Activated T-cell treated with anti-CD3 and anti-CD28 coated beads, Interleukin-2, amount 50 U/mL, for 4 hours (primary cell): ENCODE measurements at regions not wholly inside any gene's neighbourhood (a gene's known extent, or its start where the extent isn't known, plus 50 kb on each side); places are given as distances from the start of the nearest gene placed in this dataset.

ENCODE experiments used
- ATAC-seq, 2 donors: fragments of 200-7000 bp; cut with Tn5 transposase; one replicate each; pipeline ENCODE4 v1.10.0; 2021
- DNase-seq: peaks from one replicate; pipeline ENCODE4 v3.0.0-alpha.2; 2020
- H3K27me3 Mint-ChIP-seq: one replicate; pipeline ENCODE4 v1.8.0; 2021; ENCODE audit warnings: low read depth, mixed read lengths
- H3K36me3 Mint-ChIP-seq: one replicate; pipeline ENCODE4 v1.8.0; 2022; ENCODE audit warnings: mixed read lengths; ENCODE audit not compliant: insufficient read depth
- H3K4me1 Mint-ChIP-seq: one replicate; pipeline ENCODE4 v1.8.0; 2021; ENCODE audit warnings: low read depth, mixed read lengths
- H3K4me3 Mint-ChIP-seq: one replicate; pipeline ENCODE4 v1.8.0; 2021; ENCODE audit warnings: mild to moderate bottlenecking, moderate library complexity, mixed read lengths
- H3K9me3 Mint-ChIP-seq: one replicate; pipeline ENCODE4 v1.8.0; 2021; ENCODE audit warnings: mixed read lengths

DNA sequence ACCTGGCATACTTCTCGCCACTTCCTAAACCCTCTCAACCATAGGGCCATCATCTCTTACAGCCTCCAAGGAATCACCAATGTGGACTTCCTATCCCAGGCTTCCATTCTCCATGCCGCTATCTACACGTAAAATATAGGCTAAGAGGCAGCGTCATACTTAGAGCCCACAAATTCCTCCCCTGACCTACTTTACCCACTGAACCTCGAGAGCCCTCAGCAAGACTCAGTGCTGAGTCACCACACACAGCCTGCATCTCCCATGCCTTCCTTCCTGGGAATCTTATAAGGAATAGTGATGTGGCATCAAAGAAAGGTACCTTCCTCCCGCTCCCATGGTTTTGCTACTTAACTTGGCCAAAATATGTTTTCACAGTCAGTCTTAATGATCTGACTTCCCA, 435.6 kb upstream of the NFE2L3 start:
- Mint-ChIP-seq H3K27me3 (peaks cover 20% of the 10 kb centered on the region), H3K36me3 (no peaks in the 10 kb centered on the region), H3K4me3 (no peak overlapping the region), H3K9me3 (no peaks in the 10 kb centered on the region), H3K4me1 (no peaks in the 10 kb centered on the region)
- ATAC-seq (no peak), DNase-seq (no peak)

DNA sequence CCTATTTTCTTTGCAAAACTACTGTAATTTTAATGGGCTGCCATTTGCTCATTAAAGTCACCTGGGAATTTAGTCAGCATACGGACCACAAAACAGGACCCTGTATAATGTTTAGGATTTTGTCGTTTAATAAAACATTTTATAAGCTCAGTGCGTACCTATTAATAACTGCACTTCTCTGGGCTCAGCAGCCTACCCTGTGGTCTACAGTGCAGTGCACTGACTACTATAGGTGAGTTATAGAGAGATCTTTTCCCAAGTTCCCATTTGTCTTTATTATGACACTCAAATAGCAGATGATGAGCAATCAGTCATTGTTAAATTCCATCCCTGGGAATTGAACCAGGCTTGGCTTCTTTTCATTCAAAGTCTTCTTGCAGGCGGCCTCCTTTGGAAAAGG, 433.4 kb upstream of the NFE2L3 start:
- ATAC-seq = no peak
- H3K36me3 Mint-ChIP-seq = no peaks in the 10 kb centered on the region
- H3K4me1 Mint-ChIP-seq = no peaks in the 10 kb centered on the region
- H3K9me3 Mint-ChIP-seq = no peaks in the 10 kb centered on the region
- peaks cover 20% of the 10 kb centered on the region for H3K27me3 Mint-ChIP-seq
- H3K4me3 Mint-ChIP-seq = no peak overlapping the region
- no peak for DNase-seq

DNA sequence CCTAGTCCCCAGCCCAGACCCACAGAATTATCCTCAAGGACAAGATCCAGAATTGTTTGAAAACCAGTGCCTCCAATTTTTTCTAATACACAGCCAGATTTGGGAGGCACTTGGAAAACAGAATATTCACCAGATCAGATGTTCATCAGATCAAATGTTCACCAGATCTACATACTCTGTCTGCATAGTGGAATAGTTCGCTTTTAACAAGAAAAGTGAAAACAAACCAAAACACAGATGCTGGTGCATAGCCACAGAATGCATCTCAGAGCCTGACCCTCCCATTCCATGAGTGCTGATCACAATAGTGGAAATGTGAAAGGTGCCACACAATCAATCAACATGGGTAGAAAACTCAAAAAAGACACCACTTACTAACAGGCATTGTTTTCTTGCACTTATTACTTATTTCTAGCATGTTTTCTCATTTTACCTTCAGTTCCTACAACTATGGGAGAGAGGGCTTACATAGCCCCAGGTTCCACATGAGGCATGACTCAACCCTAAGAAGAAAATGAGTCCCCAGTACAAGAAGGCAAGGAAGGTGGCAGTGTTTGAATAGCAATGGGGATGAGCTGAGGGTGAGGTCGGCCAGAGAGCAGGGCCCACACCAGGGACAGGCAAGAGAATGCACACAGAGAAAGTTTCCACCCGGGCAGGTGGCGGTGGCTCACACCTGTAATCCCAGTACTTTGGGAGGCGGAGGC, 432.7 kb upstream of the NFE2L3 start:
- no peak for DNase-seq
- H3K9me3 Mint-ChIP-seq = no peaks in the 10 kb centered on the region
- peaks cover 17% of the 10 kb centered on the region for H3K27me3 Mint-ChIP-seq
- no peaks in the 10 kb centered on the region for H3K36me3 Mint-ChIP-seq
- no peak overlapping the region for H3K4me3 Mint-ChIP-seq
- no peaks in the 10 kb centered on the region for H3K4me1 Mint-ChIP-seq
- no peak for ATAC-seq

DNA sequence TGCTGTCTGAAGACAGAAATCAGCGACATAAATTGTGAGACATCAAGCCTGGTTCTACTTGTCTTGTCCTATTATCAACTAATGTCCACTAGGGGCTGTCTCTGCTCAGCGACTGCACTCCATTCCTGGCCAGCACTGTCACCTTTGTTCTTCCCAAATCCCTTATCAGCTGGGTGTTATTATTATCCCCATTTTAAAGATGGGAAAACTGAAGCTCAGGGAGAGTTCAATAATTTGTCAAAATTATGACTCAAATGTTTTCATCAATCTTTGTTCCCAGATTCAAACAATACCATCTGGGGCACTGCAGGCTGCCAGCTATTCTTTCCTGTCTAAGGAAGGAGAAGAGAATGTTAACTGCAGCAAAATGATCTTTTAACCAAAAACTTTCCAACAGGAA, 431.6 kb upstream of the NFE2L3 start:
- no peaks in the 10 kb centered on the region for H3K9me3 Mint-ChIP-seq
- no peak overlapping the region for H3K4me3 Mint-ChIP-seq
- H3K4me1 Mint-ChIP-seq = no peaks in the 10 kb centered on the region
- no peaks in the 10 kb centered on the region for H3K36me3 Mint-ChIP-seq
- no peak for DNase-seq
- no peak for ATAC-seq
- peaks cover 10% of the 10 kb centered on the region for H3K27me3 Mint-ChIP-seq

DNA sequence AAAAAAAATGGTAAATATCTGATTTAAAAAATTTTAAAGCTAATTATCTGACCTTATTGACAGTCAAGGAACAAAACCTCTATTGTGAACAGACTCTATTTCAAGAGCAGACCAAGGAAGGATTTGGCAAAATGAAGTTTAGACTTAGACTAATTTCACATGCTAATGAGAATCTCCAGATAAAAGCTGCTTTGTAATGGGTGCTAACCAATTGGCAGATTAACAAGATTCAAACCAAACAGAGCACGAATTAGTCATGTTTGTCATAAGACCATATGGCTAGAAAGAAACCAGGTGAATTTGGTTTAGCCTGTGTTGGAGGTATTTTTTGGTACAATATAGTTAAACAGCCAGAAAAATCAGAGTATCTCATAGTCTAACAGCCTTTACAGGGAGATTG, 429.1 kb upstream of the NFE2L3 start:
- Mint-ChIP-seq H3K27me3 (peaks cover 4% of the 10 kb centered on the region), H3K36me3 (no peaks in the 10 kb centered on the region), H3K4me1 (no peaks in the 10 kb centered on the region), H3K9me3 (no peaks in the 10 kb centered on the region), H3K4me3 (no peak overlapping the region)
- no peak for DNase-seq
- ATAC-seq = no peak

DNA sequence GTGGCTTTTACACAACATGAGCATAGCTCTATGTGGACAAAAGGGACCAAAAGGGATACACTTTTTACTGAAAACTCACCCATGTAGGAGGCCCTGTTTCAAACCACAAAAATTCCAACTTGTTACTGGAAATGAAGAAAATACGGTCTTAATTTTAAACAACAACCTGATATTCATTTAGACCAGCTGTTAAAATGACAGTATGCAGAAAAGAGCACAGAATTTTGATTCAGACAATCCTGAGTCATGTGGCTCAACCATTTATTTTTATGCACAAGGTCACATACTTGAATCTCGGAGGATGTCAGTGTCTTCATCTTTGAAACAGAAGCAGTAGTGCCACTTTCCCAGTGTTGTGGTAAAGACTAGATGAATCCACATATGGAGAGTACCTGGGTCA, 426.5 kb upstream of the NFE2L3 start:
- Mint-ChIP-seq H3K4me3 (no peak overlapping the region), H3K9me3 (no peaks in the 10 kb centered on the region), H3K4me1 (no peaks in the 10 kb centered on the region), H3K27me3 (no peaks in the 10 kb centered on the region), H3K36me3 (no peaks in the 10 kb centered on the region)
- no peak for ATAC-seq
- no peak for DNase-seq

DNA sequence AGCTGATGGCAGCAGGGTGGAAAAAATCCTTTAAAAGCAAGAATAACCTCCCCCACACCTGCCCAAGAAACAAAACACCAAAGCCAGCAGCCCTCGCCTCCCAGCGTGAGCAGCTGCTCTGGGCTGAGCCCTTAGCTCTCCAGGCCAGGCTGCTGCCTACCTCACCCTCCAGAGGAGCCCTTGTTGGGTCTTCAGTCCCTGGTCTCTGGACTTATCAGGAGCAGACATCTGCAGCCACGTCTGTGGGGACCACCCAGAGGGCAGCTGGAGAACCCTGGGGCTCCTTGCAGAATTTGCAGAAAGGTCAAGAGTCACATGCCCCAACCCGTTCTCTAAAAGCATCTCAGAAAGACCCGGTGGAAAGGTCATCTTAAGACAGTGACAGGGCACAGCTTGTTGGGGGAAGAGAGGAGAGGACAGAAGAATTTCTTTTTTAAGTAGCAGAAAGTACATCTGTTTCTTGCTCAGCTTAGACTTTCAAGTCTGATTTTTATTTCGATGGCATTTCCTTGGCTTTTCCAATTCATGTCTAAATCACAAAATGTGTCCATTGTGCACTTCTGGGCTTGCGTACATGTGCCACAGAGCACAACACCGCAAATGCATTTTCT, 425.7 kb upstream of the NFE2L3 start:
- H3K4me3 Mint-ChIP-seq = no peak overlapping the region
- no peaks in the 10 kb centered on the region for H3K9me3 Mint-ChIP-seq
- ATAC-seq (no peak), DNase-seq (no peak)
- H3K27me3 Mint-ChIP-seq = no peaks in the 10 kb centered on the region
- H3K4me1 Mint-ChIP-seq = no peaks in the 10 kb centered on the region
- no peaks in the 10 kb centered on the region for H3K36me3 Mint-ChIP-seq

DNA sequence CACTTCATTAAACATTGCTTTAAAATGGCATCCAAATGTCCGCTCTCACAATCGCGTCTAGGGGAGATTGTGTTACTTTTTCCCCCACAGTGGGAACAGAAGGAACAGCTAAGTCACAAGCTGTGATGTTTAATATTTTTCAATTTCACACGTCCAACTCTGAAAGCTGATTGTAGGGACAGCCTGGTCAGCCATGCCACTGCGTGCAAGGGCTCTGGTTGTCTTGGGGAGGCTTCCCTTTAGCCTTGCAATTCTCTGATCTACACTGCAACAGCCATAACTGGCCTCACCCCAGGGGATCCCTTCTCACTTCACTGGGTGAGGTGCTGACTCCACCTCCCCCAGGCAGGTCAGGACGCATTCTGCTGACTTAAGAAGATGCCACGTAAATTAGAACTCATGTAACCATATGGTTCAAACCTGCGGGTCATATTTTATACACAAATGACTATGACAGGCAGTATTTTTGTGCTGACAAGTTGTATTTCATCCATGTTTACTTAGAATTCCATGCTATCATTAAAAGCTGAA, 425.2 kb upstream of the NFE2L3 start:
- no peak for DNase-seq
- no peaks in the 10 kb centered on the region for H3K36me3 Mint-ChIP-seq
- no peak overlapping the region for H3K4me3 Mint-ChIP-seq
- H3K9me3 Mint-ChIP-seq = no peaks in the 10 kb centered on the region
- no peaks in the 10 kb centered on the region for H3K4me1 Mint-ChIP-seq
- ATAC-seq = no peak
- H3K27me3 Mint-ChIP-seq = no peaks in the 10 kb centered on the region

DNA sequence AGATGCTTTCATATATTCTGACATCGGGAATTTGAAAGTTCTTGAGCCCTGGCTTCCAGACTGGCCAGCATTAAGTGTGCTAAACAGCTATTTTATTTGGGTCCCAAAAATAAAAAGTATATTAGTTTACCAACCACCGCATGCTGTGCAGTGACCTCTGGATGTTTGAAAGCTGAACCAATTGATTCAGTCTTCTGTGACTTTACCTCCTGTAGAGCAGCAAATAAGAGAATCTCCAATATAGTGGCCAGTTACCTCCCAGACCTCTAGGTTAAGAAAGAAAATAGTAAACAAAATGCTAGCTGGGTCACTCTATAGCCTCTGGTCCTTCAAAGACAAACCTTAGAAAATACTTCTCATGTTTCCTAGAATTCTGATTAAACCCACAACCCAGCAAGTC, 424.6 kb upstream of the NFE2L3 start:
- Mint-ChIP-seq H3K27me3 (no peaks in the 10 kb centered on the region), H3K36me3 (no peaks in the 10 kb centered on the region), H3K9me3 (no peaks in the 10 kb centered on the region), H3K4me1 (no peaks in the 10 kb centered on the region), H3K4me3 (no peak overlapping the region)
- DNase-seq (no peak), ATAC-seq (no peak)

DNA sequence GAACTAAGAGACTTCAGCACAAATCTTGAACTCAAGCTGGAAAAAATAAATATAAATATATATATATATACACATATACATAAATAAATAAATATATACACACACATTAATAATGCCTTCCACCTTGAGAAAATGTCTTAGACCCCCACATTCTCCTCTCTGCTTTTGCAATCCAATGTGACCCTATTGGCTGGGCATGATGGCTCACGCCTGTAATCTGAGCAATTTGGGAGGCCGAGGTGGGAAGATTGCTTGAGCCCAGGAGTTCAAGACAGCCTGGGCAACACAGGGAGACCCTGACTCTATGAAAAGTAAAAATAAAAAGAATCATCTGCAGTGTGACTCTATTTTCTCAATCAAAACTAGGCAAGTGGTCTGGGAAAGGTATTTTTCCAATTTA, 424.1 kb upstream of the NFE2L3 start:
- ATAC-seq = no peak
- no peak overlapping the region for H3K4me3 Mint-ChIP-seq
- H3K4me1 Mint-ChIP-seq = no peaks in the 10 kb centered on the region

DNA sequence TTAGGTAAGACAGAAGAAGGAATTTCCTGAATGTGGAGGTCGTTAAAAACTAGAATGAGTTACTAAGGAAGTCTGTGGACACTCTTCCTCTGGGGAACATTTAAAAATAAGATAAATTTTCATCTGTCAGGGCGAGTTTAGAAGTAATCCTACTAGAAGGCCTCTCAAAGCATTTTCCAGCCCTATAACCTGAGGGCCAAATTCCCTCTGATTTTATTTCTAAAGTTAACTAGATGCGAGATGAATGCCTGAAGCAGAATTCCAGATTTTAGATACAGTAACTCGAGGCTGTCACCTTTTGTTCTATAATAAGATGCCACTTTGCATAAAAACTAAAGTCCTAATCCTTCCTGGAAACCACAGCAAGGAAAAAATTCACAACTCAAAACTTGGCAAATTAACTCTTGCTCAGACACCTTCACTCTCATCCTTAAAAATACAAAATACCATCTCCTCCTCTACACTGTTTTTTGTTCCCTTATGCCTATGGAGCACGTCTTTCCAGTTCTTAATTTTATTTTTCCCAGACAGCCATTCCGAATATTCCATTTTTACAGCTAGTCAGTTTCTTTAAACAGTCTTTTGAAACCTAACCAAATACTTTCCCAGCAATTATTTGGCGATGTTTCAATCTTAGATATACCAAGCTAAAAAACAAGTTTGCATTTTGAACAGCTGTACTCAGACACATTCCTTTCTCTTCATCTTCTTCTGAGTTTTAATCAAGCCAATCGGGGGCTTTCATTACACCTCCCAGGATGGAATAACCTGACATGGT, 420.7 kb upstream of the NFE2L3 start:
- H3K36me3 Mint-ChIP-seq = no peaks in the 10 kb centered on the region
- no peaks in the 10 kb centered on the region for H3K9me3 Mint-ChIP-seq
- peaks cover 12% of the 10 kb centered on the region for H3K27me3 Mint-ChIP-seq
- no peak overlapping the region for H3K4me3 Mint-ChIP-seq
- no peaks in the 10 kb centered on the region for H3K4me1 Mint-ChIP-seq
- DNase-seq = no peak
- ATAC-seq = no peak

More for the DNA sequence above, 424.1 kb upstream of the NFE2L3 start:
- no peak for DNase-seq
- no peaks in the 10 kb centered on the region for H3K36me3 Mint-ChIP-seq
- H3K27me3 Mint-ChIP-seq = no peaks in the 10 kb centered on the region
- no peaks in the 10 kb centered on the region for H3K9me3 Mint-ChIP-seq

DNA sequence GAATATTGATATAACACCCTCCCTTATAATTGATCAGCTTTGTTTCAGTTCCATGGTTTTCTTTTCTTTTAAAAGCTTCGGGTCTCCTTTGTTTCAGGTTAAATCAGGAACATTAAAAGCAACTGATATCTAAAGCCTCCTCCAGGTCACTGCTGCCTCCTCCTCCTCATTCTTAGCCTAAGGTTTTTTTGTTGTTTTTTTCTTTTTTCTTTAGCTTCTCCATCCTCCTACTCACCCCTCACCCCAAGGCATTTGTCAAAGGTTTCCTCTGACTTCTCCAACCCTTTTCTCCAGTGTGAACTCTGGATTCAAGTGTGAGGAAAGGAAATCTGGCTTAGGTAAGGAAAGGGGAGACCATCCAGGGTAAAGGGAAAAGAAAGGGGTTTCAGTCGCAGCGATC, 420.2 kb upstream of the NFE2L3 start:
- no peaks in the 10 kb centered on the region for H3K4me1 Mint-ChIP-seq
- no peaks in the 10 kb centered on the region for H3K36me3 Mint-ChIP-seq
- H3K9me3 Mint-ChIP-seq = no peaks in the 10 kb centered on the region
- peaks cover 15% of the 10 kb centered on the region for H3K27me3 Mint-ChIP-seq
- no peak for DNase-seq
- no peak for ATAC-seq
- no peak overlapping the region for H3K4me3 Mint-ChIP-seq

DNA sequence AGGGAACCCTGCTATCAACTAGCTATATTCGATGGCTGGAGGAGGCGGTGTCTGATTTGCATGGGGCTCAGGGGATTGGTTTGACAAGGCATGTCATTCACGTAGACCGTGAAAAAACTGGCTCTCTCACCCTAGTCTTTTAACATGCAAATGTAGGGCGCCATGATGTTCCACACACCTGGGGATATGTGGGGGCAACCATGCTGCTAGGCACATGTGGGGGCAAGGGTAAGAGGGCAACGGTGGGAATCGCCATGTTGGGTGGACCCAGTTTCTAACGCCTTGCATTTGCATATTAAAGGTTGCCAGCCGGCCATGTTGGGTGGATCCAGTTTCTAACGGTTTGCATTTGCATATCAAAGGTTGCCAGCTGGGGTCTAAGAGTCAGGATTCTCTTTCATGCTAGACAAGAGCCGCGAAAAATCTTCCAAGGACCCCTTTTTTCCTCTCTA, 419.2 kb upstream of the NFE2L3 start:
- peaks cover 20% of the 10 kb centered on the region for H3K27me3 Mint-ChIP-seq
- no peaks in the 10 kb centered on the region for H3K9me3 Mint-ChIP-seq
- no peak for DNase-seq
- no peaks in the 10 kb centered on the region for H3K36me3 Mint-ChIP-seq
- ATAC-seq = no peak
- no peak overlapping the region for H3K4me3 Mint-ChIP-seq
- H3K4me1 Mint-ChIP-seq = no peaks in the 10 kb centered on the region

DNA sequence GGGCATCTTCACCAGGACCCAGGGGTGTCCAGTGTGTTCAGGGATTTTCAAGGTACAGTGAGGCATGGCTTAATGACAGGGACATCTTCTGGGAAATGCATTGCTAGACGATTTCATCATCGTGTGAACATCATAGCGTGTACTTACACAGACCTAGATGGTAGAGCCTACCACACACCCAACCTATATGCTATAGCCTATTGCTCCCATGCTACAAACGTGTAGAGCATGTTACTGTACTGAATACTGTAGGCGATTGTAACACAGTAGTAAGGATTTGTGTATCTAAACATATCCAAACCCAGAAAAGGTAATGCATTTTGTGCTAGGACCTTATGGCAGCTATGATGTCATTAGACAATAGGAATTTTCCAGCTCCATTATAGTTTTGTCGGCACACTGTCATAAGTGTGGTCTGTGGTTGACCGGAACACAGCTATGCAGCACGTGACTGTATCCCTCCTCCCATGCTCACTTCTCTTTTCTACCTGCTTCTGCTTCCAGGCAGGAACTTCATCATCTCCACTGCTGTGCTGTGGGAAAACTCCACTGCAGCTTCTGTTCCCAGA, 416.2 kb upstream of the NFE2L3 start:
- no peak for DNase-seq
- Mint-ChIP-seq H3K4me3 (no peak overlapping the region), H3K9me3 (no peaks in the 10 kb centered on the region)

More for the DNA sequence above, 416.2 kb upstream of the NFE2L3 start:
- ATAC-seq = no peak
- no peaks in the 10 kb centered on the region for H3K4me1 Mint-ChIP-seq
- peaks cover 23% of the 10 kb centered on the region for H3K27me3 Mint-ChIP-seq
- no peaks in the 10 kb centered on the region for H3K36me3 Mint-ChIP-seq
